Loucy (cell line): ENCODE measurements at regions not wholly inside any gene's neighbourhood (a gene's known extent, or its start where the extent isn't known, plus 50 kb on each side); places are given as distances from the start of the nearest gene placed in this dataset.

Experiments
- EZH2phosphoT487 ChIP-seq: fragments of 200-600 bp; IDR thresholded peaks from 2 replicates; pipeline ENCODE4 v1.6.1; 2018; ENCODE audit warnings: antibody characterized with exemption, mild to moderate bottlenecking, moderate library complexity, borderline replicate concordance
- TF ChIP-seq, protein P1 (sequence below): fragments of 200-600 bp; sonication (generic); conservative IDR thresholded peaks from 2 replicates; pipeline ENCODE4 v1.5.1; 2014; ENCODE audit warnings: mild to moderate bottlenecking, antibody characterized with exemption, low read length

DNA sequence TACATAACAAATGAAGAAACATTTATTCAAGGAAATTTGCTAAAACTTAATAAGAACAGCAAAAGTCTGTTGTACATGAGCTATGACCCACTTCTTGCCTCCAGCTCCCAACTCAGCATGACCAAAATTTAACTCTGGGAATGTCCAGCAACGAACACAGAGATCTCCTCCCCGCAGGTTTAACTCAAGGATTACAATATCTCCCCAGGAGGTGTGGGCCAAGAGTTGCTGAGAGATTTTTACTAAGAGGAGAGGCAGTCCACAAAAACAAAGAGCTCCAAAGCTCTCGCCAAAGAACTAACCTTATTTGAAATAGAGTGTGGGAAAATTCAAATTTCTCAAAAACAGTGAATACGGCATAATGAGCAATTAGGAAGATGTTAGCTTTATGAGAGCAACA, 318.5 kb downstream of the GRB14 start:
- TF ChIP-seq, protein P1, sequence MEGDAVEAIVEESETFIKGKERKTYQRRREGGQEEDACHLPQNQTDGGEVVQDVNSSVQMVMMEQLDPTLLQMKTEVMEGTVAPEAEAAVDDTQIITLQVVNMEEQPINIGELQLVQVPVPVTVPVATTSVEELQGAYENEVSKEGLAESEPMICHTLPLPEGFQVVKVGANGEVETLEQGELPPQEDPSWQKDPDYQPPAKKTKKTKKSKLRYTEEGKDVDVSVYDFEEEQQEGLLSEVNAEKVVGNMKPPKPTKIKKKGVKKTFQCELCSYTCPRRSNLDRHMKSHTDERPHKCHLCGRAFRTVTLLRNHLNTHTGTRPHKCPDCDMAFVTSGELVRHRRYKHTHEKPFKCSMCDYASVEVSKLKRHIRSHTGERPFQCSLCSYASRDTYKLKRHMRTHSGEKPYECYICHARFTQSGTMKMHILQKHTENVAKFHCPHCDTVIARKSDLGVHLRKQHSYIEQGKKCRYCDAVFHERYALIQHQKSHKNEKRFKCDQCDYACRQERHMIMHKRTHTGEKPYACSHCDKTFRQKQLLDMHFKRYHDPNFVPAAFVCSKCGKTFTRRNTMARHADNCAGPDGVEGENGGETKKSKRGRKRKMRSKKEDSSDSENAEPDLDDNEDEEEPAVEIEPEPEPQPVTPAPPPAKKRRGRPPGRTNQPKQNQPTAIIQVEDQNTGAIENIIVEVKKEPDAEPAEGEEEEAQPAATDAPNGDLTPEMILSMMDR, result no peak
- no peak for TF ChIP-seq EZH2phosphoT487
